H9 (cell line): ENCODE measurements at regions not wholly inside any gene's neighbourhood (a gene's known extent, or its start where the extent isn't known, plus 50 kb on each side); places are given as distances from the start of the nearest gene placed in this dataset.

Experiments
- DNase-seq: peaks from one replicate; pipeline ENCODE4 v3.0.0-alpha.2; 2017
- H2AFZ ChIP-seq: one replicate; pipeline ENCODE4 v1.6.1; 2013; ENCODE audit warnings: mild to moderate bottlenecking, low read length, control low read depth, moderate library complexity
- H2AK5ac ChIP-seq: 2 replicates; pipeline ENCODE4 v1.6.1; 2013; ENCODE audit warnings: low read length, control low read depth, mixed read lengths; ENCODE audit not compliant: insufficient read length
- H2BK120ac ChIP-seq: one replicate; pipeline ENCODE4 v1.6.1; 2013; ENCODE audit warnings: low read depth, mild to moderate bottlenecking, low read length, control low read depth, inconsistent platforms; ENCODE audit not compliant: poor library complexity, severe bottlenecking
- H2BK12ac ChIP-seq: 2 replicates; pipeline ENCODE4 v1.6.1; 2013; ENCODE audit warnings: low read length, control low read depth, mixed read lengths, low read depth; ENCODE audit not compliant: insufficient read length
- H2BK15ac ChIP-seq: 2 replicates; pipeline ENCODE4 v1.6.1; 2013; ENCODE audit warnings: low read depth, low read length, control low read depth
- H2BK20ac ChIP-seq: one replicate; pipeline ENCODE4 v1.6.1; 2013; ENCODE audit warnings: low read depth, mild to moderate bottlenecking, low read length, control low read depth, inconsistent platforms; ENCODE audit not compliant: poor library complexity, severe bottlenecking
- H2BK5ac ChIP-seq: 2 replicates; pipeline ENCODE4 v1.6.1; 2013; ENCODE audit warnings: low read length, control low read depth, mixed read lengths; ENCODE audit not compliant: insufficient read length
- H3K14ac ChIP-seq: 2 replicates; pipeline ENCODE4 v1.6.1; 2013; ENCODE audit warnings: low read length, control low read depth; ENCODE audit not compliant: insufficient read depth
- H3K18ac ChIP-seq: 2 replicates; pipeline ENCODE4 v1.6.1; 2013; ENCODE audit warnings: low read depth, mild to moderate bottlenecking, mixed read lengths, low read length, control low read depth; ENCODE audit not compliant: insufficient read length
- H3K23ac ChIP-seq: 2 replicates; pipeline ENCODE4 v1.6.1; 2013; ENCODE audit warnings: low read length, control low read depth, mixed read lengths, low read depth; ENCODE audit not compliant: insufficient read length
- H3K23me2 ChIP-seq: 2 replicates; pipeline ENCODE4 v1.6.1; 2013; ENCODE audit warnings: low read depth, mild to moderate bottlenecking, mixed read lengths, low read length, control low read depth; ENCODE audit not compliant: insufficient read length, poor library complexity, severe bottlenecking
- H3K27ac ChIP-seq: 2 replicates; pipeline ENCODE4 v1.5.1; 2013; ENCODE audit warnings: low read length, control low read depth, mixed read lengths, low read depth; ENCODE audit not compliant: insufficient read length
- H3K27me3 ChIP-seq: 2 replicates; pipeline ENCODE4 v1.6.1; 2013; ENCODE audit warnings: low read length, control low read depth, inconsistent platforms; ENCODE audit not compliant: insufficient read depth
- H3K4ac ChIP-seq: 2 replicates; pipeline ENCODE4 v1.6.1; 2013; ENCODE audit warnings: low read depth, mild to moderate bottlenecking, control low read depth, inconsistent platforms, low read length, moderate library complexity
- H3K4me1 ChIP-seq: 2 replicates; pipeline ENCODE4 v1.6.1; 2013; ENCODE audit warnings: low read length, control low read depth, inconsistent platforms; ENCODE audit not compliant: insufficient read depth
- H3K4me2 ChIP-seq: 2 replicates; pipeline ENCODE4 v1.6.1; 2013; ENCODE audit warnings: low read length, control low read depth, mixed read lengths; ENCODE audit not compliant: insufficient read length, insufficient read depth
- H3K56ac ChIP-seq: 2 replicates; pipeline ENCODE4 v1.6.1; 2013; ENCODE audit warnings: low read depth, mild to moderate bottlenecking, mixed read lengths, low read length, control low read depth; ENCODE audit not compliant: insufficient read length
- H3K79me1 ChIP-seq: 2 replicates; pipeline ENCODE4 v1.6.1; 2013; ENCODE audit warnings: low read depth, mild to moderate bottlenecking, moderate library complexity, low read length, control low read depth, inconsistent platforms; ENCODE audit not compliant: insufficient read depth, poor library complexity, severe bottlenecking
- H3K79me2 ChIP-seq: 2 replicates; pipeline ENCODE4 v1.6.1; 2013; ENCODE audit warnings: low read length, control low read depth, inconsistent platforms; ENCODE audit not compliant: insufficient read depth
- H3K9ac ChIP-seq: 2 replicates; pipeline ENCODE4 v1.6.1; 2013; ENCODE audit warnings: low read length, control low read depth, mixed read lengths; ENCODE audit not compliant: insufficient read length; ENCODE audit errors: extremely low read depth
- H3K9me3 ChIP-seq: one replicate; pipeline ENCODE4 v1.6.1; 2013; ENCODE audit warnings: low read depth, low read length, inconsistent platforms; ENCODE audit not compliant: control insufficient read depth
- H3T11ph ChIP-seq: one replicate; pipeline ENCODE4 v1.6.1; 2013; ENCODE audit warnings: mild to moderate bottlenecking, low read length, control low read depth, inconsistent platforms
- H4K20me1 ChIP-seq: one replicate; pipeline ENCODE4 v1.6.1; 2013; ENCODE audit not compliant: control insufficient read depth, insufficient read length, insufficient read depth
- H4K5ac ChIP-seq: 2 replicates; pipeline ENCODE4 v1.6.1; 2013; ENCODE audit warnings: low read depth, mild to moderate bottlenecking, mixed read lengths, low read length, control low read depth; ENCODE audit not compliant: insufficient read length
- H4K8ac ChIP-seq: replicated peaks from 2 replicates; pipeline ENCODE4 v1.6.1; 2013; ENCODE audit warnings: low read length, control low read depth, mixed read lengths, low read depth; ENCODE audit not compliant: insufficient read length
- H4K91ac ChIP-seq: 2 replicates; pipeline ENCODE4 v1.6.1; 2013; ENCODE audit warnings: low read depth, mild to moderate bottlenecking, moderate library complexity, mixed read lengths, low read length, control low read depth; ENCODE audit not compliant: insufficient read length
- H3K27ac Mint-ChIP-seq, 3 experiments: 2 replicates in 2 of 3; 3 replicates in 1 of 3; pipeline ENCODE4 v1.8.0; 2020 to 2021; ENCODE audit warnings: mixed read lengths in 3 of 3, mild to moderate bottlenecking in 1 of 3, moderate library complexity in 1 of 3
- H3K27me3 Mint-ChIP-seq: 2 replicates; pipeline ENCODE4 v1.8.0; 2021; ENCODE audit warnings: low read depth, mild to moderate bottlenecking, moderate library complexity, mixed read lengths
- H3K36me3 Mint-ChIP-seq, 3 experiments: 2 replicates in 2 of 3; 3 replicates in 1 of 3; pipeline ENCODE4 v1.8.0; 2020 to 2021; ENCODE audit warnings: low read depth in 3 of 3, mixed read lengths in 3 of 3; ENCODE audit not compliant: insufficient read depth in 1 of 3
- H3K4me1 Mint-ChIP-seq, 2 experiments: 2 replicates each; pipeline ENCODE4 v1.8.0; 2020; ENCODE audit warnings: mixed read lengths in 2 of 2
- H3K4me3 Mint-ChIP-seq, 2 experiments: 2 replicates in 1 of 2; 3 replicates in 1 of 2; pipeline ENCODE4 v1.8.0; 2020 to 2021; ENCODE audit warnings: mild to moderate bottlenecking in 2 of 2, mixed read lengths in 2 of 2, moderate library complexity in 1 of 2
- H3K9me3 Mint-ChIP-seq, 2 experiments: 2 replicates in 1 of 2; 3 replicates in 1 of 2; pipeline ENCODE4 v1.8.0; 2020; ENCODE audit warnings: mild to moderate bottlenecking in 2 of 2, mixed read lengths in 2 of 2, moderate library complexity in 1 of 2
- WGBS: extraction: QIAGEN DNeasy Blood & Tissue Kit; methylation state at CpG from one replicate; pipeline ENCODE4 v1.1.7; 2013; ENCODE audit warnings: missing lambda C conversion rate, low lambda C conversion rate, mixed read lengths; ENCODE audit not compliant: insufficient read length; ENCODE audit errors: extremely low coverage; 5-methylcytosine and 5-hydroxymethylcytosine counted together
- TF ChIP-seq, protein P1 (sequence below): fragments of 200-600 bp; sonication (generic); conservative IDR thresholded peaks from 3 replicates; pipeline ENCODE4 v1.8.0; 2021; ENCODE audit warnings: antibody characterized with exemption, mild to moderate bottlenecking

DNA sequence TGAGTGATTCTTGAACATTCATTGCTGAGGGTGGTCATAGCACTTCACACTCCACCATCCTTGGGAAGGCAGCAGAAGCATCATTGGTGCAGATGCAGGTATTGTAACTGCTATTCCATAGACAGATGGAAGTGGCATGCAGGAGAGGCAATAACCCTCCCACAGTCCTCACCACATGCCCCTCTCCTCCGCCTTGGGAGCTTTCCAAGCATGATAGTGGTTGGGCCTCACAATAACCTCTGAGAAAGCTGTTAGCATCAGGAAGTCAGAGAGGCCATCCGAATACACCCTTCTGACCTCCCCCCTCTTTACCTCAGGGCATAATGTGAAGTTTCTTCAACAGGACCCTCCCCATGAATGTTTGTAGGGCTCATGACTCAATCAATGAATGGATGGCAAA, 177.9 kb downstream of the KATNAL1 start:
- no peaks in the 10 kb centered on the region for H3K79me2 ChIP-seq
- DNase-seq, result no peak
- H2BK120ac ChIP-seq, result no peak overlapping the region
- no peak overlapping the region for H3K23ac ChIP-seq
- H4K91ac ChIP-seq, result no peak overlapping the region
- no peaks in the 10 kb centered on the region for H3K23me2 ChIP-seq
- Mint-ChIP-seq H3K36me3 (no peaks in the 10 kb centered on the region), H3K4me1 (peaks cover 2 to 6% of the 10 kb centered on the region in 2 experiments), H3K27ac (no peak overlapping the region; a peak in 1 of 7 replicates), H3K27me3 (peaks cover 11% of the 10 kb centered on the region), H3K4me3 (no peak overlapping the region), H3K9me3 (no peaks in the 10 kb centered on the region)
- TF ChIP-seq, protein P1, sequence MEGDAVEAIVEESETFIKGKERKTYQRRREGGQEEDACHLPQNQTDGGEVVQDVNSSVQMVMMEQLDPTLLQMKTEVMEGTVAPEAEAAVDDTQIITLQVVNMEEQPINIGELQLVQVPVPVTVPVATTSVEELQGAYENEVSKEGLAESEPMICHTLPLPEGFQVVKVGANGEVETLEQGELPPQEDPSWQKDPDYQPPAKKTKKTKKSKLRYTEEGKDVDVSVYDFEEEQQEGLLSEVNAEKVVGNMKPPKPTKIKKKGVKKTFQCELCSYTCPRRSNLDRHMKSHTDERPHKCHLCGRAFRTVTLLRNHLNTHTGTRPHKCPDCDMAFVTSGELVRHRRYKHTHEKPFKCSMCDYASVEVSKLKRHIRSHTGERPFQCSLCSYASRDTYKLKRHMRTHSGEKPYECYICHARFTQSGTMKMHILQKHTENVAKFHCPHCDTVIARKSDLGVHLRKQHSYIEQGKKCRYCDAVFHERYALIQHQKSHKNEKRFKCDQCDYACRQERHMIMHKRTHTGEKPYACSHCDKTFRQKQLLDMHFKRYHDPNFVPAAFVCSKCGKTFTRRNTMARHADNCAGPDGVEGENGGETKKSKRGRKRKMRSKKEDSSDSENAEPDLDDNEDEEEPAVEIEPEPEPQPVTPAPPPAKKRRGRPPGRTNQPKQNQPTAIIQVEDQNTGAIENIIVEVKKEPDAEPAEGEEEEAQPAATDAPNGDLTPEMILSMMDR, result no peak
- H2AK5ac ChIP-seq, result no peak overlapping the region
- H3K18ac ChIP-seq, result no peak overlapping the region
- H2BK12ac ChIP-seq, result no peak overlapping the region
- H2AFZ ChIP-seq, result no peak overlapping the region
- H2BK20ac ChIP-seq, result no peak overlapping the region
- no peaks in the 10 kb centered on the region for H3K79me1 ChIP-seq
- H3T11ph ChIP-seq, result no peak overlapping the region
- no peak overlapping the region for H3K27ac ChIP-seq
- H3K9ac ChIP-seq, result no peak overlapping the region
- no peaks in the 10 kb centered on the region for H4K20me1 ChIP-seq
- no peak overlapping the region for H4K8ac ChIP-seq
- H3K4ac ChIP-seq, result no peak overlapping the region
- no peak overlapping the region for H3K14ac ChIP-seq
- H3K4me1 ChIP-seq, result no peaks in the 10 kb centered on the region
- H3K4me2 ChIP-seq, result no peak overlapping the region
- no peaks in the 10 kb centered on the region for H3K9me3 ChIP-seq
- H3K27me3 ChIP-seq, result no peaks in the 10 kb centered on the region
- no peak overlapping the region for H4K5ac ChIP-seq
- no peak overlapping the region for H3K56ac ChIP-seq
- no peak overlapping the region for H2BK15ac ChIP-seq
- no CpG with 5 or more reads among the region's 2 CpGs for WGBS
- no peak overlapping the region for H2BK5ac ChIP-seq
